Brain microvascular endothelial cell (primary cell): ENCODE measurements at regions not wholly inside any gene's neighbourhood (a gene's known extent, or its start where the extent isn't known, plus 50 kb on each side); places are given as distances from the start of the nearest gene placed in this dataset.

Source experiments
- DNase-seq: peaks from one replicate; pipeline ENCODE4 v3.0.0-alpha.2; 2020
- H3K27ac ChIP-seq: fragments of 250-450 bp; sonication (Bioruptor Pico); 2 replicates; pipeline ENCODE4 v1.5.1; 2020; ENCODE audit warnings: mild to moderate bottlenecking, moderate library complexity
- H3K27me3 ChIP-seq: fragments of 250-450 bp; sonication (Bioruptor Pico); replicated peaks from 2 replicates; pipeline ENCODE4 v1.5.1; 2020; ENCODE audit warnings: mild to moderate bottlenecking
- H3K36me3 ChIP-seq: fragments of 250-450 bp; sonication (Bioruptor Pico); replicated peaks from 2 replicates; pipeline ENCODE4 v1.5.1; 2020; ENCODE audit warnings: mild to moderate bottlenecking
- H3K4me3 ChIP-seq: 2 replicates; pipeline ENCODE4 v1.5.1; 2011; ENCODE audit warnings: low read depth, mild to moderate bottlenecking, control low read depth, low read length, moderate library complexity
- in situ Hi-C: cut with HindIII; loops from 2 replicates; pipeline ENCODE4 v1.10.0; 2017; ENCODE audit warnings: low sequenced_read_pairs, low pct_ligation_motif_present
- TF ChIP-seq, protein P1 (sequence below): IDR thresholded peaks from 2 replicates; pipeline ENCODE4 v1.5.1; 2011; ENCODE audit warnings: low read depth, mild to moderate bottlenecking, moderate library complexity, low read length, control low read depth, inconsistent platforms; ENCODE audit errors: missing control alignments

DNA sequence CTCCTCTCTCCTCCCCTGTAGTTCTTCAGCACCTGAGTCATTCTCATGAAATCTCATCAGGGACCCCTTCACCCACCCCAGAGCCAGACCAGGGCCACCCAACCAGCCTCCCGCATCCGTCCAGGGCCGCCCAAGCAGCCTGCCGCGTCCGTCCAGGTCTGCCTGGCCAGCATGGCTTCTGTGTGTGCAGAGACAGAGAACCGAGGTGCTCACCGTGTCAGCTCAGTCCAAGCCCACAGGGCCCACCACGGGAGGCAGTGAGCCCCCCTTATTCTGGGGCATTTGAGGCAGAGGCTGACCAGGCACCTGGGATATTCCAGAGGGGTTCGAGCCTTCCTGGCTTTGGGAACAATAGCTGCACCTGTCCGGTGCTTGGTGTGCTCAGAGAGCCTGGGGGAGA, 1117.3 kb downstream of the BRD1 start:
- TF ChIP-seq, protein P1, sequence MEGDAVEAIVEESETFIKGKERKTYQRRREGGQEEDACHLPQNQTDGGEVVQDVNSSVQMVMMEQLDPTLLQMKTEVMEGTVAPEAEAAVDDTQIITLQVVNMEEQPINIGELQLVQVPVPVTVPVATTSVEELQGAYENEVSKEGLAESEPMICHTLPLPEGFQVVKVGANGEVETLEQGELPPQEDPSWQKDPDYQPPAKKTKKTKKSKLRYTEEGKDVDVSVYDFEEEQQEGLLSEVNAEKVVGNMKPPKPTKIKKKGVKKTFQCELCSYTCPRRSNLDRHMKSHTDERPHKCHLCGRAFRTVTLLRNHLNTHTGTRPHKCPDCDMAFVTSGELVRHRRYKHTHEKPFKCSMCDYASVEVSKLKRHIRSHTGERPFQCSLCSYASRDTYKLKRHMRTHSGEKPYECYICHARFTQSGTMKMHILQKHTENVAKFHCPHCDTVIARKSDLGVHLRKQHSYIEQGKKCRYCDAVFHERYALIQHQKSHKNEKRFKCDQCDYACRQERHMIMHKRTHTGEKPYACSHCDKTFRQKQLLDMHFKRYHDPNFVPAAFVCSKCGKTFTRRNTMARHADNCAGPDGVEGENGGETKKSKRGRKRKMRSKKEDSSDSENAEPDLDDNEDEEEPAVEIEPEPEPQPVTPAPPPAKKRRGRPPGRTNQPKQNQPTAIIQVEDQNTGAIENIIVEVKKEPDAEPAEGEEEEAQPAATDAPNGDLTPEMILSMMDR: no peak
- Histone ChIP-seq H3K4me3 (no peak overlapping the region), H3K27ac (no peak overlapping the region), H3K27me3 (no peaks in the 10 kb centered on the region), H3K36me3 (no peaks in the 10 kb centered on the region)
- in situ Hi-C loops: no loop called here
- DNase-seq: no peak

- no peak for DNase-seq
- Histone ChIP-seq H3K4me3 (no peak overlapping the region), H3K27ac (no peak overlapping the region), H3K36me3 (no peaks in the 10 kb centered on the region), H3K27me3 (no peaks in the 10 kb centered on the region)
- in situ Hi-C loops: no loop called here
- TF ChIP-seq, protein P1: no peak
Observed at GRCh38 chr22:48709976-48710375, 1117.7 kb downstream of the BRD1 start.

GRCh38 chr22:48709453-48709852, 1118.2 kb downstream of the BRD1 start:
- H3K4me3 ChIP-seq: no peak overlapping the region
- DNase-seq: no peak
- TF ChIP-seq, protein P1: no peak
- in situ Hi-C loops: no loop called here
- no peaks in the 10 kb centered on the region for H3K27me3 ChIP-seq
- no peaks in the 10 kb centered on the region for H3K36me3 ChIP-seq
- no peak overlapping the region for H3K27ac ChIP-seq

DNA sequence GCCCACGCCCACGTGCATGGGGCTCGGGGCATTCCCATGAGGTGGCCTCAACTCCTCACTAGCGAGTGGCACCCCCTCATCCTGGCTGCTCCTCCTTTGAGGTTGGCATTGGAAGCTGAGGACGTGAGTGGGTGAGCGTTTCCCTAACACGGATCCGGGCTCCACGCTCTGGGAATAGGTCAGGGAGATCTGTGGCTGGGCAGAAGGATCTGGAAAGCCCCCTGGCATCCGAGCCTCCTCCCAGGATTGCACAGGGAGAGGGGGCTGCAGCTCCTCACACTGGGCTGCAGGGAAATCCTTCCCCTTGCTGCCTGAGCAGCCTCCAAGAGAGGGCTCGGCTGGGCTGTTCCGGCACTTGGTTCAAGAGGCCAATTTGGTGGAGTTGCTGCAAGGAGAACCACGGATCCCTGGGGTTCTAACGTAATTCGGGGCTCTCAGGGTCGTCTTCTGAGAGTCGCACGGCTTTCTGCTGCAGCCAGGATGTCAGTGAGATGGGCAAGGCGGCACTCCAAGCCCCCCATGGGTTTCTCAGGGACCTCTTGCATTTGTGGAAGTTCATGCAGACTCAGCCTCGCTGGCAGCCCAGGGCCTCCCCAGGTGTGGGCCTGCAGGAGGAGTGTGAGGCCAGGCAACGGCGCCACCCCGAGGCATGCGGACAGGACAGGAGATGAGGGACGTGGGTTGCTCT, 1119.0 kb downstream of the BRD1 start:
- Histone ChIP-seq H3K27me3 (no peaks in the 10 kb centered on the region), H3K4me3 (no peak overlapping the region), H3K27ac (no peak overlapping the region), H3K36me3 (no peaks in the 10 kb centered on the region)
- TF ChIP-seq, protein P1: no peak
- in situ Hi-C loops: no loop called here
- DNase-seq: no peak

DNA sequence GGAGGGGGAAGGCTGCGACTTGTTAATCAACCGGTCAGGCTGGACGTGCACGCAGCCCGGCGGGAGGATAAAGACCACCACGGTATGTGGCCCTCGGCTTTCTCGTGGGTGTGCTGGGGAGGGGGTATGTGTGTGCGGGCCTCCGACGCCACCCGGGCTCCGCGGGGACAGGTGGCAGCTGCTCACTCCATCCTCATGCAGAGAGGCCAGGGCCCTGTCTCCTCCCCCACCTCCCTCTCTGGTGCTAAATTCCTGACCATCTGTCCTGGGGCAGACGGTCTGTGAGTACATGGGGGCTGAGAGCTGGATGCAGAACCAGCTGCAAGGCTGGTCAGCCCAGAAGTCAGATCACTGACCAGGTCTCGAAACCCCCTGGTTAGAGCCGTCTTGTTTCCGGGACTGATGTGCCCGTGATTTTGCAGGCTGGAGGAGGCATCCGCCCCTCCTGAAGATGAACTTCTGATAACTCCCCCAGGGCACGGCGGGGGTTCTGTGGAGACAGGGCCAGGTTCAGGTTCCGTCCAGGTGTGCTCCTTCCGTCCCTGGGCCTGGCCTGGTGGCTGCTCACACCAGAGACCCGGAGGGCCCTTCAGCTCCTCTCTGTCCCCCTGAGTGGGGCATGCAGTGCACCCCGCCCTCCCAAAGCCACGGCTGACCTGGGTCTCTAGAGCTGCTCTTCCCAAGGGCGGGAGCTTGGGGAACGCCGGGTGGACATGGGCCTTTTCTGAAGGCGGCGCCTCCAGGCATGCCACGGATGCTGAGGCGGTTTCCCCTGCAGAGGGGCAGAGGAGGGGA, 1119.7 kb downstream of the BRD1 start:
- DNase-seq: no peak
- in situ Hi-C loops: no loop called here
- H3K27me3 ChIP-seq: no peaks in the 10 kb centered on the region
- no peaks in the 10 kb centered on the region for H3K36me3 ChIP-seq
- TF ChIP-seq, protein P1: no peak
- no peak overlapping the region for H3K4me3 ChIP-seq
- H3K27ac ChIP-seq: no peak overlapping the region
